ENCODE measurements at regions not wholly inside any gene's neighbourhood (a gene's known extent, or its start where the extent isn't known, plus 50 kb on each side); places are given as distances from the start of the nearest gene placed in this dataset.

DNA sequence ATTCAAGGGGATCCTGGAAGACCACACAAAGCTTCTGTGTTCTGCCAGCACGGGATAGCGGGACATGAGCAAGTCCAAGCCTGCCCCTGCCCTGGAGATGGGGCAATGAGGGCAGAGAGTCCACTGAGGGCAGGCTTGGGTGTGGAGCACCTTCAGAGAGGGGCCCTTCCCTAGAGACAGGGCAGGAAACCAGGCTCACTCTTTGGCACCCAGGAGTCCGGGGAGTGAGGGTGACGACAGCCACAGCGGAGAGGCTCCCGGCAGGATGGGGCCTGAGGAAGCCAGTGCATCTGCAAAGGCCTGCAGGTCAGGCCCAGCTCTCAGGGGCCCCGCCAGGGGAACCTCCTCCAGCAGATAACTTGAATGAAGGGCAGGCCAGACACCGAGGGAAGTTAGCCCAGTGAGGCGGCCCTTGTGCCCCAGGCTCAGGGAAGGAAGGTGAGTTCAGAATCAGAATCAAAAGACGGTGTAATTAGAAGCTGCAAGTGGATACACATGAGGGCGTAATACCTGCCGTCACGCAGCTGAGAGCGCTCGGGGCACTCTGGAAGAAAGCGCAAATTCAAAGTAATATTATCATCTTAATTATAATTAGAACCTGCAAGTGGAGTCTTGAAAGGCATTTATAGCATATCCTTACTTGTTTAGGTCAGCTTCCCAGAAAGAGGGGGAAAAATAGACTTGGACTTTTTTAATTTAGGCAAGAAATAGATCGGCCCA is 142.6 kb upstream of the LGALSL start (continued):
- TF ChIP-seq ZNF462 (CRISPR knock-in tag; IDR thresholded peaks at IDR 0.05) = no peak
- no peak for TF ChIP-seq ZNF331 (CRISPR knock-in tag; IDR thresholded peaks at IDR 0.05; ENCODE audit: low read depth)
- TF ChIP-seq CREB1 (CRISPR knock-in tag; IDR thresholded peaks at IDR 0.05; ENCODE audit: low read depth) = no peak
- no peak for TF ChIP-seq NANOG (IDR thresholded peaks at IDR 0.05; ENCODE audit: borderline replicate concordance)

DNA sequence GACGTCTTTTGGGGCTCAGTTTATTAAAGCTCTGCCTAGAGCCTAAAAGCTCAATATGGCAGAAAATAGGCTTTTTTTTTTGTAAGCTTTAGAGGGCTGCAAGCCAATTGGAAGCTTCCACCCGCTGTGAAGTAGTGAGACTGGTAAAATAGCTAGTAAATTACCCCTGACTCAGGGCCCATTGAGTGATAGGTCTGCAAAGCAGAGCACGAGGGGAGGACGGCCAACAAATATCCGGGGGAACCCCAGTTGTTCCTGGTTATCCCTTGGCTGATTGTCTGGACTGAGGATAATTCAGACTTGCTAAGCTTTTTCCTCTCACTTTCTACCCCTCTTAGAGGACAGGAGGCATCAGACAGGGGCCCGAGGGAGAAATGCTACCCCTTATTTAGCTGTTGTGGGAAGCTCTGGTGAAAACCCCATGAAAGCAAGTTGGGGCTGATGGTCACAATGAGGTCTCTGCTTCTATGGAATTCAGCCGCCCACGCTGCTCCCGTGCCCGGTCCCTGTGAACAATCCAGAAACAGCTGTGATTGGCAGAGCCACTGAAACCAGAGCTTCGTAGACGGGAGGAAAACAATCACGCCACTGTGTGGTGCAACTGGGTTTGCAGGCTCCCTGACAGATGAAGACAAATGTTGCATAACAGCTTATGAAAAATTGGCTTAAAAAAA is 141.9 kb upstream of the LGALSL start:
- no peaks in the 10 kb centered on the region for H3K9me3 Mint-ChIP-seq
- peaks cover 19% of the 10 kb centered on the region for H3K9me2 ChIP-seq (ENCODE audit: insufficient read depth)
- peaks cover 11% of the 10 kb centered on the region for H3K4me1 ChIP-seq (ENCODE audit: insufficient read depth)
- H3K27ac Mint-ChIP-seq = no peak overlapping the region
- ATAC-seq (peak; percentile 82), DNase-seq (ENCODE audit: low spot score) (peak; percentile 56)
- H3K27me3 ChIP-seq (ENCODE audit: insufficient read depth) = no peaks in the 10 kb centered on the region
- H3K27me3 Mint-ChIP-seq (ENCODE audit: insufficient read depth, low read depth, poor library complexity) = peaks cover 7% of the 10 kb centered on the region
- no peaks in the 10 kb centered on the region for H3K36me3 Mint-ChIP-seq (ENCODE audit: low read depth)
- H3F3A ChIP-seq (replicated peaks; ENCODE audit: low read depth) = no peaks in the 10 kb centered on the region
- H3K4me3 Mint-ChIP-seq = no peak overlapping the region
- no peaks in the 10 kb centered on the region for H4K20me1 ChIP-seq (replicated peaks; ENCODE audit: insufficient read depth)
- no peaks in the 10 kb centered on the region for H3K79me2 ChIP-seq (replicated peaks; ENCODE audit: insufficient read depth)
- H3K36me3 ChIP-seq (ENCODE audit: insufficient read depth) = no peaks in the 10 kb centered on the region
- H3K4me1 Mint-ChIP-seq = peaks cover 25% of the 10 kb centered on the region
- no peak overlapping the region for H3K27ac ChIP-seq (ENCODE audit: low read depth)
- H2AFZ ChIP-seq = peak overlapping the region; percentile 85
- TF ChIP-seq NANOG (IDR thresholded peaks at IDR 0.05; ENCODE audit: borderline replicate concordance) (no peak), CTCF (conservative IDR thresholded peaks at IDR 0.05; ENCODE audit: low read depth in 2 of 2) (peak; percentile 28 to 53; a peak in 3 of 4 replicates)
- H3K4me3 ChIP-seq = no peak overlapping the region
- H3K4me2 ChIP-seq = peak overlapping the region; percentile 25

Measured in GM23338 (cell line).